ENCODE measurements at regions not wholly inside any gene's neighbourhood (a gene's known extent, or its start where the extent isn't known, plus 50 kb on each side); places are given as distances from the start of the nearest gene placed in this dataset.

DNA sequence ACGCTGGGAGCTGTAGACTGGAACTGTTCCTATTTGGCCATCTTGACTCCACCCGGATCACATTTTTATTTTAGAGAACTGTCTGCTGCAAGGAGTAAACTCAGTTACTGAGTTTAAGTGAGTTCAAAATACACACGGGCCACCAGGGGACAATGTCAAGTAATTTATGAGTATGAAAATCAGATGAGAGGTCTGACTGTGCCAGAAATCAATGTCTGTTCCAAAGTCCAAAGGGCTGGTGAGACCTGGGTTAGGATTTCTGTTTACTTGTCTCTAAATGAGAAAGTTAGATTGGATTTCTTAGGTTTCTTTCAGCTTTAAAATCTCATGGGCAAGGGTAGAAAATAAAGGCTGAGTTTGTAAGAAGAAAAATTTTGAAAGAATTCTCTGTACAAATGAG lies 465.8 kb upstream of the MEIS1 start:
- TF ChIP-seq, protein P1, sequence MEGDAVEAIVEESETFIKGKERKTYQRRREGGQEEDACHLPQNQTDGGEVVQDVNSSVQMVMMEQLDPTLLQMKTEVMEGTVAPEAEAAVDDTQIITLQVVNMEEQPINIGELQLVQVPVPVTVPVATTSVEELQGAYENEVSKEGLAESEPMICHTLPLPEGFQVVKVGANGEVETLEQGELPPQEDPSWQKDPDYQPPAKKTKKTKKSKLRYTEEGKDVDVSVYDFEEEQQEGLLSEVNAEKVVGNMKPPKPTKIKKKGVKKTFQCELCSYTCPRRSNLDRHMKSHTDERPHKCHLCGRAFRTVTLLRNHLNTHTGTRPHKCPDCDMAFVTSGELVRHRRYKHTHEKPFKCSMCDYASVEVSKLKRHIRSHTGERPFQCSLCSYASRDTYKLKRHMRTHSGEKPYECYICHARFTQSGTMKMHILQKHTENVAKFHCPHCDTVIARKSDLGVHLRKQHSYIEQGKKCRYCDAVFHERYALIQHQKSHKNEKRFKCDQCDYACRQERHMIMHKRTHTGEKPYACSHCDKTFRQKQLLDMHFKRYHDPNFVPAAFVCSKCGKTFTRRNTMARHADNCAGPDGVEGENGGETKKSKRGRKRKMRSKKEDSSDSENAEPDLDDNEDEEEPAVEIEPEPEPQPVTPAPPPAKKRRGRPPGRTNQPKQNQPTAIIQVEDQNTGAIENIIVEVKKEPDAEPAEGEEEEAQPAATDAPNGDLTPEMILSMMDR (IDR thresholded peaks at IDR 0.05 in 4 of 5, conservative IDR thresholded peaks at IDR 0.05 in 1 of 5): no peak
- no peak for TF ChIP-seq POLR2A (IDR thresholded peaks at IDR 0.05)
